Neural cell (in vitro differentiated cells): ENCODE measurements at regions not wholly inside any gene's neighbourhood (a gene's known extent, or its start where the extent isn't known, plus 50 kb on each side); places are given as distances from the start of the nearest gene placed in this dataset.
"Not testable (repeated sequence)": the region's sequence is repeated elsewhere in the genome, so short reads cannot be mapped to it uniquely, and the experiment has no call there.

Source experiments
- H2AFZ ChIP-seq: fragments of 200-600, 300-800 bp; sonication (generic), shearing (Covaris generic); 2 replicates; pipeline ENCODE4 v1.6.0; 2014; ENCODE audit warnings: low read depth, mild to moderate bottlenecking, antibody characterized with exemption, low read length, moderate library complexity
- H3F3A ChIP-seq: fragments of 200-600 bp; shearing (Covaris generic); 2 replicates; pipeline ENCODE4 v1.6.1; 2016; ENCODE audit warnings: mild to moderate bottlenecking, moderate library complexity, mixed read lengths, antibody characterized with exemption, low read length; ENCODE audit not compliant: insufficient read depth, poor library complexity, severe bottlenecking
- H3K27ac ChIP-seq: fragments of 200-600, 300-800 bp; sonication (generic), shearing (Covaris generic); 2 replicates; pipeline ENCODE4 v1.5.1; 2014; ENCODE audit warnings: mild to moderate bottlenecking, low read length, moderate library complexity
- H3K27me3 ChIP-seq: fragments of 300-800, 200-600 bp; sonication (generic), shearing (Covaris generic); 2 replicates; pipeline ENCODE4 v1.6.0; 2014; ENCODE audit warnings: mild to moderate bottlenecking, low read depth, low read length, moderate library complexity; ENCODE audit not compliant: insufficient read depth
- H3K36me3 ChIP-seq: fragments of 300-800, 200-600 bp; sonication (generic), shearing (Covaris generic); 2 replicates; pipeline ENCODE4 v1.5.1; 2014; ENCODE audit warnings: mild to moderate bottlenecking, antibody characterized with exemption, low read length, moderate library complexity; ENCODE audit not compliant: insufficient read depth
- H3K4me2 ChIP-seq: fragments of 300-800, 200-600 bp; sonication (generic), shearing (Covaris generic); 2 replicates; pipeline ENCODE4 v1.6.0; 2014; ENCODE audit warnings: mild to moderate bottlenecking, low read length
- H3K4me3 ChIP-seq: fragments of 300-800, 200-600 bp; sonication (generic), shearing (Covaris generic); 2 replicates; pipeline ENCODE4 v1.5.1; 2014; ENCODE audit warnings: mild to moderate bottlenecking, low read length, moderate library complexity
- H3K79me2 ChIP-seq: fragments of 200-600 bp; shearing (Covaris generic); replicated peaks from 2 replicates; pipeline ENCODE4 v1.6.0; 2014; ENCODE audit warnings: mild to moderate bottlenecking, low read length, moderate library complexity; ENCODE audit not compliant: insufficient read depth
- H3K9ac ChIP-seq: fragments of 300-800, 200-600 bp; sonication (generic), shearing (Covaris generic); 2 replicates; pipeline ENCODE4 v1.6.1; 2016; ENCODE audit warnings: mild to moderate bottlenecking, low read length, mixed read lengths
- H3K9me2 ChIP-seq: fragments of 200-600 bp; shearing (Covaris generic); 2 replicates; pipeline ENCODE4 v1.6.1; 2016; ENCODE audit warnings: mild to moderate bottlenecking, low read length, mixed read lengths; ENCODE audit not compliant: insufficient read depth
- H3K9me3 ChIP-seq: fragments of 200-600, 300-800 bp; sonication (generic), shearing (Covaris generic); 2 replicates; pipeline ENCODE4 v1.6.1; 2016; ENCODE audit warnings: mild to moderate bottlenecking, mixed run types, low read length, moderate library complexity, mixed read lengths
- H4K20me1 ChIP-seq: fragments of 200-600 bp; shearing (Covaris generic); 2 replicates; pipeline ENCODE4 v1.6.1; 2016; ENCODE audit warnings: mild to moderate bottlenecking, mixed run types; ENCODE audit not compliant: insufficient read depth
- CTCF ChIP-seq: fragments of 450-650 bp; IDR thresholded peaks from 2 replicates; pipeline ENCODE4 v1.5.1; 2014; ENCODE audit warnings: antibody characterized with exemption, mild to moderate bottlenecking, moderate library complexity; ENCODE audit not compliant: poor library complexity, severe bottlenecking
- EP300 ChIP-seq: fragments of 450-650 bp; conservative IDR thresholded peaks from 2 replicates; pipeline ENCODE4 v1.6.1; 2014; ENCODE audit warnings: antibody characterized with exemption, mild to moderate bottlenecking, moderate library complexity; ENCODE audit not compliant: poor library complexity, severe bottlenecking
- EZH2 ChIP-seq: fragments of 200-600, 300-800 bp; shearing (Covaris generic), sonication (generic); IDR thresholded peaks from 2 replicates; pipeline ENCODE4 v1.6.1; 2014; ENCODE audit warnings: antibody characterized with exemption, low read length, borderline replicate concordance, mild to moderate bottlenecking; ENCODE audit not compliant: insufficient read depth, poor library complexity, severe bottlenecking
- MXI1 ChIP-seq: fragments of 450-650 bp; conservative IDR thresholded peaks from 2 replicates; pipeline ENCODE4 v1.6.1; 2014; ENCODE audit warnings: antibody characterized with exemption, mild to moderate bottlenecking; ENCODE audit not compliant: poor library complexity, severe bottlenecking
- POLR2AphosphoS5 ChIP-seq: IDR thresholded peaks from 2 replicates; pipeline ENCODE4 v1.6.1; 2012
- RAD21 ChIP-seq: fragments of 450-650 bp; conservative IDR thresholded peaks from 2 replicates; pipeline ENCODE4 v1.6.1; 2014; ENCODE audit warnings: antibody characterized with exemption, mild to moderate bottlenecking, moderate library complexity
- REST ChIP-seq: IDR thresholded peaks from 2 replicates; pipeline ENCODE4 v1.6.1; 2012; ENCODE audit warnings: borderline replicate concordance
- SMC3 ChIP-seq: fragments of 450-650 bp; conservative IDR thresholded peaks from 2 replicates; pipeline ENCODE4 v1.6.1; 2014; ENCODE audit warnings: antibody characterized with exemption, mild to moderate bottlenecking, moderate library complexity; ENCODE audit not compliant: poor library complexity
- TAF1 ChIP-seq: IDR thresholded peaks from 2 replicates; pipeline ENCODE4 v1.6.1; 2012; ENCODE audit warnings: low read depth

- Histone ChIP-seq H2AFZ (no peak overlapping the region), H3K27ac (no peak overlapping the region), H3K27me3 (no peaks in the 10 kb centered on the region), H3K4me2 (no peak overlapping the region), H3K79me2 (no peaks in the 10 kb centered on the region), H3F3A (no peaks in the 10 kb centered on the region), H3K9me2 (no peaks in the 10 kb centered on the region), H4K20me1 (no peaks in the 10 kb centered on the region), H3K4me3 (no peak overlapping the region), H3K9ac (no peak overlapping the region), H3K36me3 (no peaks in the 10 kb centered on the region), H3K9me3 (no peaks in the 10 kb centered on the region)
- TF ChIP-seq REST (no peak), POLR2AphosphoS5 (no peak), SMC3 (no peak), RAD21 (no peak), EP300 (no peak), CTCF (no peak), TAF1 (no peak), MXI1 (no peak), EZH2 (no peak)
These were observed 80.4 kb downstream of the MRPL57 start for GRCh38 chr13:21256891-21257290.

- no peak overlapping the region for H3K4me2 ChIP-seq
- no peak overlapping the region for H2AFZ ChIP-seq
- no peaks in the 10 kb centered on the region for H3K36me3 ChIP-seq
- H3F3A ChIP-seq, result no peaks in the 10 kb centered on the region
- H3K9me2 ChIP-seq, result no peaks in the 10 kb centered on the region
- H4K20me1 ChIP-seq, result no peaks in the 10 kb centered on the region
- H3K9me3 ChIP-seq, result no peaks in the 10 kb centered on the region
- H3K4me3 ChIP-seq, result no peak overlapping the region
- no peak overlapping the region for H3K9ac ChIP-seq
- no peak for TF ChIP-seq CTCF
- no peak for TF ChIP-seq POLR2AphosphoS5
- TF ChIP-seq REST, result no peak
- no peak for TF ChIP-seq RAD21
- no peak for TF ChIP-seq TAF1
- no peak for TF ChIP-seq EZH2
- TF ChIP-seq EP300, result no peak
- TF ChIP-seq SMC3, result no peak
- no peak for TF ChIP-seq MXI1
- no peaks in the 10 kb centered on the region for H3K79me2 ChIP-seq
- H3K27ac ChIP-seq, result no peak overlapping the region
- no peaks in the 10 kb centered on the region for H3K27me3 ChIP-seq
These were observed 83.4 kb downstream of the MRPL57 start for GRCh38 chr13:21259571-21260455.

- not testable (repeated sequence) for H3K79me2 ChIP-seq, H3K9me2 ChIP-seq, H3K9me3 ChIP-seq, H3K9ac ChIP-seq, H3K36me3 ChIP-seq, H3K27me3 ChIP-seq, H2AFZ ChIP-seq, H3F3A ChIP-seq, H3K4me2 ChIP-seq, H3K4me3 ChIP-seq, H4K20me1 ChIP-seq, H3K27ac ChIP-seq
These were observed 84.3 kb downstream of the MRPL57 start for GRCh38 chr13:21260561-21261290.
